GM12878 (cell line): ENCODE measurements at regions not wholly inside any gene's neighbourhood (a gene's known extent, or its start where the extent isn't known, plus 50 kb on each side); places are given as distances from the start of the nearest gene placed in this dataset.

Experiments
- ATAC-seq: fragments of 200-7000 bp; cut with Tn5 transposase; 3 replicates; pipeline ENCODE4 v1.9.1; 2020; ENCODE audit warnings: mild to moderate bottlenecking, moderate library complexity
- BruUV-seq: library from RNA; stranded (reverse); fragments of 400-500 nt; replicated peaks from 2 replicates; lab custom pipeline; 2021; lab: Mats Ljungman, UMichigan
- CTCF ChIA-PET: fragments of 300-600 bp; sonication (Branson Sonifier 250); formaldehyde crosslinking; extraction: SDS; loops from one replicate; lab custom pipeline; 2021; ENCODE audit warnings: inconsistent platforms; lab: Yijun Ruan, JAX
- POLR2A ChIA-PET: fragments of 350-600 bp; formaldehyde crosslinking; extraction: SDS; loops from one replicate; lab custom pipeline; 2021; ENCODE audit warnings: inconsistent platforms; lab: Charles Lee
- RAD21 ChIA-PET: fragments of 300-600 bp; sonication (Branson Sonifier 250); formaldehyde crosslinking; loops from one replicate; lab custom pipeline; 2023; ENCODE audit warnings: antibody characterized with exemption; ENCODE audit not compliant: unreplicated experiment; lab: Charles Lee
- SMC1A ChIA-PET: fragments of 300-600 bp; sonication (Branson Sonifier 250); formaldehyde crosslinking; loops from one replicate; lab custom pipeline; 2023; ENCODE audit not compliant: unreplicated experiment, uncharacterized antibody; lab: Charles Lee
- DNase-seq: peaks from one replicate; pipeline ENCODE4 v3.0.0-alpha.2; 2011; ENCODE audit warnings: low read depth, low spot score
- FAIRE-seq: peaks from 3 replicates; lab custom pipeline; 2011; peaks lifted over from hg19 to GRCh38; lab: Jason Lieb, UNC
- H2AFZ ChIP-seq: 2 replicates; pipeline ENCODE4 v1.6.0; 2011; ENCODE audit warnings: low read depth, low read length, control low read depth; ENCODE audit not compliant: control insufficient read depth
- H3K27ac ChIP-seq: 2 replicates; pipeline ENCODE4 v1.5.1; 2011; ENCODE audit warnings: control low read depth; ENCODE audit not compliant: control insufficient read depth, insufficient read depth
- H3K27me3 ChIP-seq, 2 experiments: replicated peaks in 1 of 2; 2 replicates each; pipeline versions ENCODE4 v1.6.0 to v1.6.1; 2011; ENCODE audit warnings: low read length in 1 of 2; ENCODE audit not compliant: control insufficient read depth in 2 of 2, insufficient read depth in 2 of 2
- H3K36me3 ChIP-seq, 2 experiments: 2 replicates each; pipeline ENCODE4 v1.5.1; 2011; ENCODE audit warnings: low read length in 1 of 2; ENCODE audit not compliant: control insufficient read depth in 2 of 2, insufficient read depth in 2 of 2
- H3K4me1 ChIP-seq: 2 replicates; pipeline ENCODE4 v1.6.1; 2011; ENCODE audit warnings: mild to moderate bottlenecking, low read length, moderate library complexity, mixed read lengths; ENCODE audit not compliant: control insufficient read depth, insufficient read depth
- H3K4me2 ChIP-seq: 2 replicates; pipeline ENCODE4 v1.6.0; 2011; ENCODE audit warnings: control low read depth; ENCODE audit not compliant: control insufficient read depth, insufficient read depth
- H3K4me3 ChIP-seq: fragments of 200-600 bp; sonication (generic); 2 replicates; pipeline ENCODE4 v1.5.1; 2016
- H3K79me2 ChIP-seq: 2 replicates; pipeline ENCODE4 v1.6.0; 2011; ENCODE audit warnings: low read length; ENCODE audit not compliant: control insufficient read depth, insufficient read depth
- H3K9ac ChIP-seq: 2 replicates; pipeline ENCODE4 v1.8.0; 2011; ENCODE audit warnings: low read length, control low read depth, mixed read lengths; ENCODE audit not compliant: control insufficient read depth, insufficient read depth
- H3K9me3 ChIP-seq: replicated peaks from 3 replicates; pipeline ENCODE4 v1.5.1; 2011; ENCODE audit warnings: mild to moderate bottlenecking, low read length; ENCODE audit not compliant: control insufficient read depth, insufficient read depth
- H4K20me1 ChIP-seq: 2 replicates; pipeline ENCODE4 v1.6.0; 2011; ENCODE audit not compliant: control insufficient read depth, insufficient read depth
- ATF3 ChIP-seq: IDR thresholded peaks from 2 replicates; pipeline ENCODE4 v1.6.1; 2011; ENCODE audit warnings: low read depth, mild to moderate bottlenecking, low read length, moderate library complexity, borderline replicate concordance; ENCODE audit errors: extremely low read depth
- BMI1 ChIP-seq: fragments of 450-650 bp; IDR thresholded peaks from 2 replicates; pipeline ENCODE4 v1.6.1; 2016; ENCODE audit warnings: mild to moderate bottlenecking, moderate library complexity, borderline replicate concordance
- CHD1 ChIP-seq: IDR thresholded peaks from 2 replicates; pipeline ENCODE4 v1.6.1; 2012; ENCODE audit warnings: low read depth, low read length, improper control_type of control experiment
- DPF2 ChIP-seq: fragments of 450-650 bp; IDR thresholded peaks from 2 replicates; pipeline ENCODE4 v1.6.1; 2017; ENCODE audit warnings: mild to moderate bottlenecking
- KAT2A ChIP-seq: conservative IDR thresholded peaks from 2 replicates; pipeline ENCODE4 v1.6.1; 2011; ENCODE audit warnings: low read depth, low read length; ENCODE audit not compliant: control insufficient read depth
- MLLT1 ChIP-seq: fragments of 450-650 bp; IDR thresholded peaks from 2 replicates; pipeline ENCODE4 v1.6.1; 2016; ENCODE audit warnings: mild to moderate bottlenecking
- NKRF ChIP-seq: fragments of 450-650 bp; conservative IDR thresholded peaks from 2 replicates; pipeline ENCODE4 v1.6.1; 2017; ENCODE audit warnings: mild to moderate bottlenecking, moderate library complexity
- PAX5 ChIP-seq: IDR thresholded peaks from 2 replicates; pipeline ENCODE4 v1.6.1; 2011; ENCODE audit warnings: low read depth, low read length, borderline replicate concordance
- SP1 ChIP-seq: IDR thresholded peaks from one replicate; pipeline ENCODE4 v1.6.1; 2011; ENCODE audit warnings: low read depth, low read length
- WGBS: methylation state at CpG from one replicate; pipeline ENCODE4 v1.1.6; 2016; ENCODE audit warnings: low lambda C conversion rate; ENCODE audit not compliant: insufficient replicate concordance, insufficient coverage; ENCODE audit errors: missing lambda C conversion rate; 5-methylcytosine and 5-hydroxymethylcytosine counted together
- in situ Hi-C: fragments of 300-500 bp; cut with MboI; formaldehyde crosslinking; loops from 9 replicates; pipeline ENCODE4 v1.14.3; 2018; ENCODE audit warnings: mixed read lengths
- intact Hi-C: fragments of 100-400 bp; cut with micrococcal nuclease; formaldehyde crosslinking; loops from one replicate; pipeline ENCODE4 v1.14.2; 2022; ENCODE audit not compliant: unreplicated experiment

- ChIA-PET CTCF (no interaction called here), SMC1A (interaction anchor here (0.6 kb wide), 1 partner anchor 213 kb away, joined by 4 read pairs; no protein-coding TSS in a partner anchor)
- DNase-seq (no peak), ATAC-seq (no peak), FAIRE-seq (no peak)
- Histone ChIP-seq H3K9me3 (no peaks in the 10 kb centered on the region; the same call in 2 of the 3 replicates), H3K36me3 (no peaks in the 10 kb centered on the region), H4K20me1 (no peaks in the 10 kb centered on the region), H3K27me3 (no peaks in the 10 kb centered on the region), H3K4me1 (no peaks in the 10 kb centered on the region), H2AFZ (no peak overlapping the region), H3K4me2 (no peak overlapping the region)
- WGBS: 94% methylated on average over 1 of the region's 1 CpG
- in situ Hi-C loops: no loop called here
- no TSS peak for BruUV-seq
- intact Hi-C loops: no loop called here
- TF ChIP-seq CHD1: no peak
- no peak for TF ChIP-seq SP1
- no peak for TF ChIP-seq ATF3
- TF ChIP-seq BMI1: no peak
- TF ChIP-seq, all 136 proteins: peak for 0
- Histone ChIP-seq H3K79me2 (no peaks in the 10 kb centered on the region), H3K9ac (no peak overlapping the region), H3K27ac (no peak overlapping the region), H3K4me3 (no peak overlapping the region)
- RAD21 ChIA-PET: interaction anchor here (0.8 to 1.0 kb wide), 2 partner anchors 13 to 49 kb away, joined by 3 read pairs; no protein-coding TSS in a partner anchor
- POLR2A ChIA-PET: no interaction called here
Measured at GRCh38 chr7:25918731-25919130, 233.3 kb upstream of the NFE2L3 start.

GRCh38 chr7:25922296-25922695 lies 229.7 kb upstream of the NFE2L3 start:
- ChIA-PET RAD21 (no interaction called here), POLR2A (no interaction called here), SMC1A (no interaction called here), CTCF (no interaction called here)
- H3K4me1 ChIP-seq: no peaks in the 10 kb centered on the region
- no peak overlapping the region for H3K9ac ChIP-seq
- H2AFZ ChIP-seq: no peak overlapping the region
- ATAC-seq: no peak
- no peak overlapping the region for H3K4me2 ChIP-seq
- H3K27me3 ChIP-seq: no peaks in the 10 kb centered on the region
- no peak for DNase-seq
- TF ChIP-seq PAX5: no peak
- TF ChIP-seq DPF2: no peak
- no peak for TF ChIP-seq KAT2A
- no peak for TF ChIP-seq MLLT1
- no peak for TF ChIP-seq NKRF
- 14% methylated on average over 3 of the region's 3 CpGs for WGBS
- H3K27ac ChIP-seq: no peak overlapping the region
- H4K20me1 ChIP-seq: no peaks in the 10 kb centered on the region
- intact Hi-C loops (no loop called here), in situ Hi-C loops (no loop called here)
- no peak for FAIRE-seq
- no peaks in the 10 kb centered on the region for H3K36me3 ChIP-seq
- BruUV-seq: no TSS peak
- no peaks in the 10 kb centered on the region for H3K79me2 ChIP-seq
- no peak overlapping the region for H3K4me3 ChIP-seq
- H3K9me3 ChIP-seq: no peaks in the 10 kb centered on the region; the same call in 2 of the 3 replicates
